OCI-LY3 (cell line): ENCODE measurements at regions not wholly inside any gene's neighbourhood (a gene's known extent, or its start where the extent isn't known, plus 50 kb on each side); places are given as distances from the start of the nearest gene placed in this dataset.

Experiments
- H2AFZ ChIP-seq: fragments of 200-600, 300-600 bp; shearing (Covaris generic); 2 replicates; pipeline ENCODE4 v1.6.0; 2014; ENCODE audit warnings: antibody characterized with exemption, low read depth, low read length
- H3K27ac ChIP-seq: fragments of 200-600, 300-600 bp; sonication (generic); 2 replicates; pipeline ENCODE4 v1.5.1; 2014; ENCODE audit warnings: mild to moderate bottlenecking, low read length, moderate library complexity, mixed read lengths
- H3K27me3 ChIP-seq: fragments of 200-600, 300-600 bp; sonication (generic); 2 replicates; pipeline ENCODE4 v1.6.1; 2014; ENCODE audit warnings: low read depth, low read length, mixed read lengths
- H3K36me3 ChIP-seq: fragments of 200-600, 300-600 bp; sonication (generic); replicated peaks from 2 replicates; pipeline ENCODE3; 2014; ENCODE audit warnings: low read depth, low read length, mixed read lengths
- H3K4me1 ChIP-seq: fragments of 300-600, 200-600 bp; sonication (generic); 2 replicates; pipeline ENCODE4 v1.6.1; 2014; ENCODE audit warnings: low read length, mixed read lengths
- H3K4me2 ChIP-seq: fragments of 200-600, 300-600 bp; sonication (generic); 2 replicates; pipeline ENCODE4 v1.6.1; 2014; ENCODE audit warnings: low read length, mixed read lengths
- H3K4me3 ChIP-seq: fragments of 300-600, 200-600 bp; sonication (generic); 2 replicates; pipeline ENCODE4 v1.5.1; 2014; ENCODE audit warnings: antibody characterized with exemption, mild to moderate bottlenecking, low read length, moderate library complexity
- H3K79me2 ChIP-seq: fragments of 300-600, 200-600 bp; shearing (Covaris generic); 2 replicates; pipeline ENCODE4 v1.6.1; 2014; ENCODE audit warnings: mild to moderate bottlenecking, low read length, mixed read lengths
- H3K9ac ChIP-seq: fragments of 300-600, 200-600 bp; shearing (Covaris generic); 2 replicates; pipeline ENCODE4 v1.6.0; 2014; ENCODE audit warnings: mild to moderate bottlenecking, low read length, moderate library complexity
- H3K9me3 ChIP-seq: fragments of 200-600, 300-600 bp; shearing (Covaris generic); 2 replicates; pipeline ENCODE4 v1.6.1; 2014; ENCODE audit warnings: low read length, mixed read lengths; ENCODE audit not compliant: insufficient read depth
- H4K20me1 ChIP-seq: fragments of 200-600, 300-600 bp; sonication (generic); 2 replicates; pipeline ENCODE4 v1.6.1; 2016; ENCODE audit warnings: low read length, mixed read lengths; ENCODE audit not compliant: insufficient read depth
- EZH2phosphoT487 ChIP-seq: fragments of 200-600 bp; shearing (Covaris generic); IDR thresholded peaks from 2 replicates; pipeline ENCODE4 v1.6.1; 2018; ENCODE audit warnings: antibody characterized with exemption, mixed run types, low read depth
- TF ChIP-seq, protein P1 (sequence below): fragments of 200-600, 300-600 bp; sonication (generic); IDR thresholded peaks from 2 replicates; pipeline ENCODE4 v1.5.1; 2014; ENCODE audit warnings: antibody characterized with exemption, low read length, low read depth

DNA sequence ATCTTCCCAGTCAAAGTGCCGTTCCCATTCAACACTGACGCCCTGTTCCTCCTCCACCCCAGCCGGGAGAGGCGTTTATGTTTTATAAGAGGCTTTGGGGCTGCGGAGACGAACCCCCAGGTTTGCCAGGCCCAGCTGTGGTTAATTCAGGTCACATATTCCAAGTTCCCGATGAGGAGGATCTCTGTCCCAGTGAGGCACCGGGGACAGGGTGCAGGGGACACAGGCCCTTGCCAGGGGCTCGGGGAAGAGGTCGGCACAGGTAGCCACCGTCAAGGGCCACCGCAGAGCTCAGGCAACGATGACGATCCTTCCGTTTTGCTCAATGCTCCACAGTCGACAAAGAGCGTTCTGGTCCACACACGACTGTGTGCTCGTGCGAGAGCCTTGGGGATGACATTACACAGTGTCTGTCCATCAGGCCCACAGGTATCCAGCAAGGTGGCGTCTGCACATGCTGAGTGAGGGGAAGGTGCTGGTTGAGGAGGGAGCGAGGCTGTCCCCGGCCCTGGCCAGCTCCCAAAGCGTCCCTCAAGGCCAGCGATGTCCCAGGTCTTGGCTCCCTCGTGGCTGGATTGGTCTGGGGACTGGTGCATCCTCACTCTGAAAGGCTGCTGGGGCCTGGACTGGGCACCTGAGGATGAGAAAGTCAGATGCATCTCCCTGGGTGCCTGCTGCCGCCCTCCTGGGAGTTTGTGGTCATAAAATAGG is 189.2 kb upstream of the C14orf180 start:
- H3K36me3 ChIP-seq = no peaks in the 10 kb centered on the region
- no peaks in the 10 kb centered on the region for H4K20me1 ChIP-seq
- no peaks in the 10 kb centered on the region for H3K4me1 ChIP-seq
- H3K27ac ChIP-seq = no peak overlapping the region
- H3K4me2 ChIP-seq = no peak overlapping the region
- no peaks in the 10 kb centered on the region for H3K9me3 ChIP-seq
- no peak overlapping the region for H2AFZ ChIP-seq
- H3K9ac ChIP-seq = no peak overlapping the region
- no peak for TF ChIP-seq EZH2phosphoT487
- TF ChIP-seq, protein P1, sequence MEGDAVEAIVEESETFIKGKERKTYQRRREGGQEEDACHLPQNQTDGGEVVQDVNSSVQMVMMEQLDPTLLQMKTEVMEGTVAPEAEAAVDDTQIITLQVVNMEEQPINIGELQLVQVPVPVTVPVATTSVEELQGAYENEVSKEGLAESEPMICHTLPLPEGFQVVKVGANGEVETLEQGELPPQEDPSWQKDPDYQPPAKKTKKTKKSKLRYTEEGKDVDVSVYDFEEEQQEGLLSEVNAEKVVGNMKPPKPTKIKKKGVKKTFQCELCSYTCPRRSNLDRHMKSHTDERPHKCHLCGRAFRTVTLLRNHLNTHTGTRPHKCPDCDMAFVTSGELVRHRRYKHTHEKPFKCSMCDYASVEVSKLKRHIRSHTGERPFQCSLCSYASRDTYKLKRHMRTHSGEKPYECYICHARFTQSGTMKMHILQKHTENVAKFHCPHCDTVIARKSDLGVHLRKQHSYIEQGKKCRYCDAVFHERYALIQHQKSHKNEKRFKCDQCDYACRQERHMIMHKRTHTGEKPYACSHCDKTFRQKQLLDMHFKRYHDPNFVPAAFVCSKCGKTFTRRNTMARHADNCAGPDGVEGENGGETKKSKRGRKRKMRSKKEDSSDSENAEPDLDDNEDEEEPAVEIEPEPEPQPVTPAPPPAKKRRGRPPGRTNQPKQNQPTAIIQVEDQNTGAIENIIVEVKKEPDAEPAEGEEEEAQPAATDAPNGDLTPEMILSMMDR = no peak
- H3K27me3 ChIP-seq = no peaks in the 10 kb centered on the region
- no peaks in the 10 kb centered on the region for H3K79me2 ChIP-seq
- H3K4me3 ChIP-seq = no peak overlapping the region

DNA sequence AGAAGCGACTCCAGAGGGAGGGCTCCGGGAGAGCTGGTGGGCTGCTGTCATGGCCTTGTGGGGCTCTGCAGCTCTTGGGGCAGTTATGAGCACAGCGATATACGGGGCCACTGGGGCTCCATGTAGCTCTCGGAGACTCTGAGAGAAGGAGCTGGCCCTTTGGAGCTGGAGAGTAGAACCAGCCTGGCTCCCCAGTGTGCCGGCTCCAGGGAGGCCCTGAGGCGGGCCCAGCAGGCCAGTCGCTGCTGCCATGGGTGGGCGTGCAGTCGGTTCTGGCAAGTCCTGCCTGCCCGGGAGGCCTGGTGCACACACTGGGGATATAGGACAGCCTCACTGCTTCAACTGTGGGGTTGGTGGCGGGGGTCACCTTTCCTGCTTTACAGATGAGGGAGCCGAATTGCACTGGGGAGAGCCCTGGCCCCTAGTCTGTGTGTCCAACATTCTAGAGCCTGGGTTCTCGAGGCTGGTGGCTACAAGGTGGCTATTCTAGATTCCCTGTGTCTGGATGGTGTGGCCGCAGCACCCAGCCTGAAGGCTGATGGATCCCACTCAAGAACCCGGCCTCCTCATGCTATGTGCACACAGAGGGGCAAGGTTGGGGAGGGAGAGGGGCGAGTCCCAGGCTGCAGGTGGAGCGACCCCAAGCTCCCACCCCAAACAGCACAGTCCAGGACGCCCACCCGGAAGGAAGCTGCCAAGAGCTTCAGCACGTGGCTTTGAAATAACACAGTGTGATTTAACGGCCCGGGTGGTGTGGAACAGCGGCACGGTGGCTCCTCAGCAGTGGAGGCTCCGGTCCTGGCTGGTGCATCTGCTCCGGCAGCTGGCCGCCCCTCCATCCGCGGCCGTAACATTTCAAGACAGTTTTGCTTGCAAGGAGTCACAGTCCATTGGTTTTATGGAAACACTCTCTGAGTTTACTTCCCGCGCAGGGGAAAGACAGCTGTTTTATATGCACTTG is 188.3 kb upstream of the C14orf180 start:
- Histone ChIP-seq H3K4me1 (no peaks in the 10 kb centered on the region), H3K27ac (no peak overlapping the region), H3K27me3 (no peaks in the 10 kb centered on the region), H3K9me3 (no peaks in the 10 kb centered on the region), H4K20me1 (no peaks in the 10 kb centered on the region), H3K4me3 (no peak overlapping the region), H3K4me2 (no peak overlapping the region), H3K79me2 (no peaks in the 10 kb centered on the region), H2AFZ (no peak overlapping the region), H3K36me3 (no peaks in the 10 kb centered on the region), H3K9ac (no peak overlapping the region)
- TF ChIP-seq, protein P1 = no peak
- no peak for TF ChIP-seq EZH2phosphoT487

DNA sequence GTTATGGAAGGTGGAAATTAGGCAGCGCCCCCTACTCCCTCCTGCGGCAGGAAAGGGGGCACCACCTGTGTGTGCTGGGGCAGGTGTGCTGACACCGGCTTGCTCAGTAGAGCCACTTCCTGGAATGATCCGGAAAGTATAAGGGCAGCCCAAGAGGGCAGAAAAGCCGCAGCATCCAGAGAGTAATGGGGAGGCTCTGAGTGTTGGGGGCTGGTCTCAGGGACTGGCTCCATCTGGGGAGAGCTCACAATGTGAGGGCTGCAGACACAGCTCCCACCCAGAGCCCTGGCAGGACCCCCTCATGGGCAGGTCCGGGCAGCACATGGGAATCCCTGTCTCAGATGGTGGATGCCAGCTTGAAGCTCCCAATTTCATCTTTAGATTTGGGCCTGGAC is 187.6 kb upstream of the C14orf180 start:
- H3K4me1 ChIP-seq = no peaks in the 10 kb centered on the region
- no peak overlapping the region for H3K27ac ChIP-seq
- H3K27me3 ChIP-seq = no peaks in the 10 kb centered on the region

More for the DNA sequence above, 187.6 kb upstream of the C14orf180 start:
- no peak overlapping the region for H3K4me3 ChIP-seq
- TF ChIP-seq, protein P1 = no peak
- TF ChIP-seq EZH2phosphoT487 = no peak
- no peaks in the 10 kb centered on the region for H3K36me3 ChIP-seq
- no peak overlapping the region for H2AFZ ChIP-seq
- H3K4me2 ChIP-seq = no peak overlapping the region
- H4K20me1 ChIP-seq = no peaks in the 10 kb centered on the region
- no peak overlapping the region for H3K9ac ChIP-seq
- H3K79me2 ChIP-seq = no peaks in the 10 kb centered on the region
- H3K9me3 ChIP-seq = no peaks in the 10 kb centered on the region
